HG02981 (cell line): ENCODE measurements at regions not wholly inside any gene's neighbourhood (a gene's known extent, or its start where the extent isn't known, plus 50 kb on each side); places are given as distances from the start of the nearest gene placed in this dataset.
"Not testable (repeated sequence)": the region's sequence is repeated elsewhere in the genome, so short reads cannot be mapped to it uniquely, and the experiment has no call there.

Experiments
- ATAC-seq: cut with Tn5 transposase; IDR thresholded peaks from one replicate; pipeline ENCODE4 v1.9.1; 2021; ENCODE audit warnings: mild to moderate bottlenecking, moderate library complexity; ENCODE audit not compliant: unreplicated experiment

DNA sequence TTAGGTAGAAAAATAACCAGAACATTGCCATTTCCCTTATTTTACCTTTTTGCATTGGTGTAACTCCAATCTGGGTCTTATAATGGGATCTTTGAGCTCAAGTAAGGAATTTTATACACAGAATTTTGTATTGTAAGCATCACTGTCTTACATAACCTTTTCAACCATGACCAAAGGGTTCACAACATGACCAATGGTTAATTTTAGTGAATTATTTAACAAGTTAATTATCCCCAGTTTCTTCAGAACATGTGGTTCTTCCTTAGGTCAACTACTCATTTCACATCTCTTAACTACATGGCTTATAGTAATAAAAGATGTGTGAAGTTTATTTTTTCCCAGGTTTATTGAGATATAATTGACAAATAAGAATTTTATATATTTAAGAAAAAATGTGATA is 74.2 kb upstream of the RHOBTB1 start:
- no peak for ATAC-seq

DNA sequence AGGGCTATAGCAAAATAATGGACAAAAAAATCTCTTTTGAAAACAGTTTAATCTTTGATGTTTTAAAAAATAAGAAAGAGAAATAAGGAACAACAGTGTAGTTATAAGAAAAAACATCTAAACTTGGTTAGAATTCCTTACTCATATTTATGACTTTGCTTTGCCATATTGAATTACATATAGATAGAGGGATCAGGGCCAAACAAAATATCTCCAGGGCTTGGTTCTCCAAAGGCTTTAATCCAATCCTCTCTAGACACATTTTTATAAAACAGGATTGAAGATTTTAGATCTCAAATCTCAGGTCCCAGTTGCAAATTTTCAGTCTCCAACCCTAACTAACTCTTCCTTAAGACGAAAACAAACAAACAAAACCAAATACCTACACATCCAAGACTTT is 72.6 kb upstream of the RHOBTB1 start:
- no peak for ATAC-seq

DNA sequence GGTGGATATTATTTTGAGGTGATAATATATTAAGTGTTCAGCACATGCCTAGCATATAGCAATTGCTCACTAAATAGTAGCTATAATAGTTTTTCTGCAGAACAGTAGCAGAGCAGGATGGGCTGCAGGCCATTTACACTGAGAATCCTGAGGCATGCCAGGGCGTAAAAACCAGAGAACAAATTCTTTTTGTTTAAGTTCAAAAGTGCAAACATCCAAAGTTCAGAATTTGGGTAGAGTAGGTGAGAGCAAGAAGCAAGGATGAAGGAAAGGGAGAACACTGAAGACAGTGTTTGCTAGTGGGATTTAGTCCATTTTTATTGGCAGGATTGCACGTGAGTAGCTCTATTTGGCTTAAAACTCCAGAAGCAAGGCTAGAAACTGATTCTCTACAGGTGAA is 72.0 kb upstream of the RHOBTB1 start:
- ATAC-seq = no peak

DNA sequence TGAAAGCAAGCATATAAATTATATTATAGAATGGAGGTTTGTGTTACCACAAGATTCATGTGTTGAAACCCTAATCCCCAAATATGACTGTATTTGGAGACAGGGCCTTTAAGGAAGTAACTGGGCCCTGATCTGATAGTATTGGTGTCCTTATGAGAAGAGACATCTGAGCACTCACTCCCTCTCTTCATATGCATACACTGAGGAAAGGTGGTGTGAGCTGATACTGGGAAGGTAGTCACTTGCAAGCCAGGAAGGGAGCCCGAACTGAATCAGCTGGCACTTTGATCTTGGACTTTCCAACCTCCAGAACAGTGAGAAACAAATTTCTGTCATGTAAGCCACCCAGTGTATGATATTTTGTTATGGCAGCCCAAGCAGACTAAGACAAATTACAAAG is 66.9 kb upstream of the RHOBTB1 start:
- ATAC-seq = no peak

DNA sequence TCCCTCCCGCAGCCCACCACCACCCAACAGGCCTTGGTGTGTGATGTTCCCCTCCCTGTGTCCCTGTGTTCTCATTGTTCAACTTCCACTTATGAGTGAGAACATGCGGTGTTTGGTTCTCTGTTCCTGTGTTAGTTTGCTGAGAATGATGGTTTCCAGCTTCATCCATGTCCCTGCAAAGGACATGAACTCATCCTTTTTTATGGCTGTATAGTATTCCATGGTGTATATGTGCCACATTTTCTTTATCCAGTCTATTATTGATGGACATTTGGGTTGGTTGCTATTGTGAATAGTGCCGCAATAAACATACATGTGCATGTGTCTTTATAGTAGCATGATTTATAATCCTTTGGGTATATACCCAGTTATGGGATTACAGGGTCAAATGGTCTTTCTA is 59.1 kb upstream of the RHOBTB1 start:
- ATAC-seq = not testable (repeated sequence)

DNA sequence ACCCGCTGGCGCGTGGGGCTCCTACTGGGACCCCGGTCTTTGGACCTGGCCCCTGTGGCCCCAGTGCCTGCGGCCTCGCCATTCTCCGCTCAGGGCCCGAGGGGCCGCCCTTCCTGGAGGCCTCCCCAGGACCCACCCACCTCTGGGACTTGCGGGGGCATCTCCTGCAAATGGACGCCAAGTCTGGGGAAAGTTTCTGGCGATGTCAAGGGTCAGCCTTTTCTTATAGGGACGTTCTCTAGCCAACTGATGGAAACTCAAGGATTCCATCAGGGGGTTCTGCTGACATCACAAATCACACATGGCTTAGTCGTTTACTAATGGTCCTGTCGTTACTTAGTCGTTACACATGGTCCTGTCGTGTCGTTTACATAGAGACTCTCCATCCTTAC is 57.7 kb upstream of the RHOBTB1 start:
- ATAC-seq = no peak

DNA sequence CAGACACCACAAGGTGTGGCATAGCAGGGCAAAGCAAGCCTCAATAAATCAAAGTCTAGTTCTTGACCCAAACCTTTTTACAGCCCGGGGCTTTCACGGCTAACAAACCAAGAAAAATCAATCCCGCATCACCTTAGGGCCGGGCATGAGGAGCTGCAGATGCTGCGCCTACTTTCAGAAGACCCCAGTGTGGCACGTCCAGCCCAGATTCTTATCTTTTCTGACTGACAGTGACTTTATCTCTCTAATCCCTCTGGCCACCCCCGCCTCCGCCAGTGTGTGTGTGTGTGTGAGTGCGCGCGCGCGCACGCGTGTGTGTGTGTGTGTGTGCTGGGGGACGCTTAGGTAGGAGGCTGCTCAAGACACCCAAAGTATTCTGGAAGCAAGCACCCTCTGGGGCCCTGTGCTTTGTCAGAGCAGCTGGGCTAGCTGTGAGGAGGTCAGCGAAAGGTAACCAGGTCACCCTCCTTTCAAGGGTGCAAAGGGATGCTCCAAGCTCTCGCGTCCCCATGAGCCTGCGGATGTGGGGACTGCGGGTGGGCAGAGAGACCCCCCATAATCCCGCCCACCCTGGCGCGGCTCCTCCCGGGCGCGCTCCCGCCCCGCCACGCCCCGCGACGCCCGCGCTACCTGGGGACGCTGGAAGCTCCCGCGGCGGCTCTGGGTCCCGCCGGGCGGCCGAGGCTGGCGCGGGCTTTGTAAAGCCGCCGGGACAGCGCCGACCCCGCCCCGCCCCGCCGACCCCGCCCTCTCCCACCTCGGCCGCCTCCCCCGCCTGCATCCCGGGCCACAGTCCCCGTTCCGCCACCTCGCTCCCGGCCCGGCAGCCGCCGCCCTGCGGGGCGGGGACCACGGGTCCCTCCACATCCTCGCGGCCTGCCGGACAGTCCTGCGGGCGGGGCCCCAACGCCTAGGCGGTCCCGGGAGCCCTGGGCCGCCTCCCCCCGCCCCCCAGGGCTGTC is 57.1 kb upstream of the RHOBTB1 start:
- no peak for ATAC-seq

DNA sequence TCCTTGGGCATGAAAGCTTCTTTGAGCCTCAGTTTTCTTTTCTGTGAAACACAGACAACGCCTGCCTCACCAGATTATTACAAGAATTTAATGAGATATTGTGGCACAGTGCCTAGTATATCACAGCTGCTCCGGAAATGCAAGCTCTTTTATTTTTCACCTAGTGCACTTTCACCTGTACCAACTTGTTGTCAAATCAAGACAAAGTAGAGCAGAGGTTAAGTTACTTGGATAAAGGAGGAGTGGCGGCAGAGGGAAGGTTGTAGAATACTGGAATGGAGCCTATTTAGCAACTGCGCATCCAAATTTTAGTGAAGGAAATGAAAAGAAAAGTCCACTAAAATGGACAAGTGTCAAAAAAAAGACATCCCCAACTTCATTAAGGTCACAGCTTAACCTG is 54.9 kb upstream of the RHOBTB1 start:
- ATAC-seq = no peak

DNA sequence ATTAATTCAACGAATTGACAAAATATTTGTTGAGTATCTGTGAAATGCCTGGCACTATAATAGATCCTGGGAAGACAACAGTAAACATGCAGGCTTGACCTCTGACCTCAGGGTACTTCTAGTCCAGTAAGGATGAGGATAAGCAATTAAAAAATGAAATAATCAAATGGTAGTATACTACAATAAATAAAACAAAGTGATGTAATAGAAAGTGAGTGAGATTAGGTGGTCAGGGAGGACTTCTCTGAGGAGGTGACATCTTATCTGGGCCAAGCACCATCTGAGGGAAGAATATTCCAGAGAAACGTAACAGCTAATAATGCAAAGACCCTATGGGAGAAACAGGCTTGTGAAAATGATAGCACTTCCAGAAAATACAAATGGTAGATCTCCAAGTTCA is 50.1 kb upstream of the RHOBTB1 start:
- ATAC-seq = no peak
